ENCODE measurements at regions not wholly inside any gene's neighbourhood (a gene's known extent, or its start where the extent isn't known, plus 50 kb on each side); places are given as distances from the start of the nearest gene placed in this dataset.
"Not testable (repeated sequence)": the region's sequence is repeated elsewhere in the genome, so short reads cannot be mapped to it uniquely, and the experiment has no call there.

DNA sequence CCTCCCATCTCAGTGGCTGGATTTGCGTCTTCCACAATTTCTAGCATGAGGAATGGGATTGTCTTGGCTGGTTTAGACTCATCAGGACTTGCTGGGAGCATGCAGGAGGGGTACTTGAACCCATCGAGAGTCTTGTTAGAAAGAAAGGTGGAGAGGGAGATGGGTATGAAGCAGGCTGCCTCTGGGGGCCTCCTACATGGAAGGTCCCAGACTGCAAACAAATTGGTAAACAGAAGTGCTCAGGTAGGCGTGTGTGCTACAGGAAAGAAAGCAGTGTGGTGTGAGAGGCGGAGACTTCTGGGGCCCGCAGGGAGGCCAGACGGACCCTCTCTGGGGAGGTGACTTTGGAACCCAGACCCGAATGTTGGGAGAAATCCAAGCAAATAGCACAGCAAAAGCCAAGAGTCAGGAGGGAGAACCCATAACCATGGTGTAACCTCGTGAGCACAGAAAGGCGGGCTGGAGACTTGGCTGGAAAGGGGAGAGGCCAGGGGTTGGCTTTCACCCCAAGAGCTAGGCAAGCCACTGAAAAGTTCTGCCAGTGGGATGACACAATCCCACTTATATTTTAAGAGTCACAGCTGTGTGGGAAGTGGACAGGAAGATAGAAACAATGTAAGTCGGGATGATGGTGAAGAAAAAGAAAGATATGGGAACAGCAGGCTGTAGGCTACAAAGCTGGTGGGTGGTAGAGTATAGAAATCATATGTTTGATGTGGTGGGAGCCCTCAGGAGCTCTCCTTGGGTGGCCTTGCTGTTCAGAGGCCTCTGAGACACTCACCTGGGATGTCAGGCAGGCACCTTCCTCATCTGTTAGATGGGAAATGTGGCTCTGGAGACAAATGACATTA lies 130.1 kb upstream of the PRR20G start:
- no peak for DNase-seq

DNA sequence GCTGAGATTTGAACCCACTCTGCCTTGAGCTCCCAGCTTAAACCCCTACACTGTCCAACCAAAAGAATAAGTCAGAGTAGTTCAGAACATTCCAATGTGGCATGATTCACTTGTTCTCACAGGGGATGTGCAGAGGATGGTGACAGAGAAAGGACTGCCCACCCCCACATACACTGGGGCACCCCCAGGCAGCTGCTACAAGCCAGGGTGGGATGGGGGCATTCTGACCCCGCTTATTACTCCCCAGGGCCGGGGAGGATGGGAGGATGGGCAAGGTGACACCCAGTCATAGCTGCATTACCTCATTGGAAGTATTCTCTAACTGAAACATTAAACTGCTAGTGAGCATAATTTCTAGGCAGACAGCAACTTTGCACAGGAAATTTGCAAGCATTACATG lies 126.0 kb upstream of the PRR20G start:
- DNase-seq, result no peak

DNA sequence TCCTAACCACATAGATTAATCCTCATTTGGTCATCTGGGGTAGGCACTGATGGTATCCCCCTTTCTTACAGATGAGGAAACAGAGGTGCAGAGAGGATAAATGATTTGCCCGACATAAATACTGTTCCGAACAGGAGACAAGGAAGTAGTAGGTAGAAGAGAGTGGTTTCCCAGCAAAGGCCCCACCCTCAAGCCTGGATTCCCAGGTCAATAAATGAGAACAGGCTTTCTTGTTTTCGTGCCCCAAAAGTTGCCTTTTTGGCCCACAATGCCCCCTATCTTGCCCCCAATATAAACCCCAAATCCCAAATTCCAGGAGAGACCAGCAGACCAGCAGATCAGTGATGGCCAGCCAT lies 125.5 kb upstream of the PRR20G start:
- no peak for DNase-seq

- DNase-seq, result peak; percentile 2 to 6
These were observed 124.9 kb upstream of the PRR20G start for GRCh38 chr3:127412578-127413317.

DNA sequence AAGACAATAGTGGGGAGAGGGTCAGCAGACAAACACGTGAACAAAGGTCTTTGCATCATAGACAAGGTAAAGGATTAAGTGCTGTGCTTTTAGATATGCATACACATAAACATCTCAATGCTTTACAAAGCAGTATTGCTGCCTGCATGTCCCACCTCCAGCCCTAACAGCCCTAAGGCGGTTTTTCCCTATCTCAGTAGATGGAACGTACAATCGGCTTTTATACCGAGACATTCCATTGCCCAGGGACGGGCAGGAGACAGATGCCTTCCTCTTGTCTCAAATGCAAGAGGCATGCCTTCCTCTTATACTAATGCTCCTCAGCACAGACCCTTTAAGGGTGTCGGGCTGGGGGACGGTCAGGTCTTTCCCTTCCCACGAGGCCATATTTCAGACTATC lies 124.0 kb upstream of the PRR20G start:
- DNase-seq, result not testable (repeated sequence)

DNA sequence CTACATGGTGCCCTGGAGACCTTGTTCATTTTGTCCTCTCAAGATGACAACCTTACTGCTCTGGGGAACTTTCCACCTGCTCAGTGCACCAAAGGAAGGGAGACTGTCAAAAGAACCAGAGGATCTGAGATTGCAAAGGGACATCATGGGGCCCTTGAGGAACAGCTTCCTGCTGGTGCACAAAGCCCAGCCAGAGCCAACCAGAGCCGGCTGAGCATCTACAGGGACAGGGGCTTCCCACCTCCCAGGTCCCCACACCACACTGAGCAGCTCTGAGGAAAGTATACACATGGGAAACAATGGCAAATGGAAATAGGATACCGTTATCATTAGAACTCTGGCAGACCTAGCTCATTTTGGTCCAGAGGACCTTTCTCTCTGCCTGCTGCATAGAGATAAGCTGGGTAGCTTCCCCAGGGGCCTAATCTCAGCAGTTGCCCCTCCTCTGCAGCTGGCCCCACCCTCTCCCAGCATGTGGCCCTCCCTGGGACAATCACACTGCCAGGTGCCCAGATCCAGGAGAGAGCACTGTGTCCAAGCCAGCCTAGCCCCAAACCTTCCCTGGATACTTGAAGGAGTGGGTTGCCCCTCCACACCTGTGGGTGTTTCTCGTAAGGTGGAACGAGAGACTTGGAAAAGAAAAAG lies 123.4 kb upstream of the PRR20G start:
- DNase-seq, result no peak

- no peak for DNase-seq
These were observed 122.8 kb upstream of the PRR20G start for GRCh38 chr3:127410678-127411077.

DNA sequence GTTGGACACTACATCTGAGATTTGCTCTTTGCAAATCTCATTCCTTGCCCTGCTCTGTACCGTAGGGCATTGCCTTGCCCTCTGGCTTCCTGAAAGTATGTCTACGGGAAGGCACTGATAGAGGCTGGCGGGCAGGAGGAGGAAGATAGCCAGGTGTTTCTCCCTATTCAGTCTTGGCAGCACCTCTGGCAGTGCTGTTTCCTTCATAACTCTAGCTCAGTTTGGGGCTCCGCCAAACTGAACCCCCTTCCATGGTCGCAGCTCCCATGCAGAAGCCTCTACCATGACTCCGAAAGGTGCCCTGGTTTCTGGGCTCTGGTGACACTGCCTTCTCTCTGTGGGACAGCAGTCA lies 122.3 kb upstream of the PRR20G start:
- DNase-seq, result no peak

DNA sequence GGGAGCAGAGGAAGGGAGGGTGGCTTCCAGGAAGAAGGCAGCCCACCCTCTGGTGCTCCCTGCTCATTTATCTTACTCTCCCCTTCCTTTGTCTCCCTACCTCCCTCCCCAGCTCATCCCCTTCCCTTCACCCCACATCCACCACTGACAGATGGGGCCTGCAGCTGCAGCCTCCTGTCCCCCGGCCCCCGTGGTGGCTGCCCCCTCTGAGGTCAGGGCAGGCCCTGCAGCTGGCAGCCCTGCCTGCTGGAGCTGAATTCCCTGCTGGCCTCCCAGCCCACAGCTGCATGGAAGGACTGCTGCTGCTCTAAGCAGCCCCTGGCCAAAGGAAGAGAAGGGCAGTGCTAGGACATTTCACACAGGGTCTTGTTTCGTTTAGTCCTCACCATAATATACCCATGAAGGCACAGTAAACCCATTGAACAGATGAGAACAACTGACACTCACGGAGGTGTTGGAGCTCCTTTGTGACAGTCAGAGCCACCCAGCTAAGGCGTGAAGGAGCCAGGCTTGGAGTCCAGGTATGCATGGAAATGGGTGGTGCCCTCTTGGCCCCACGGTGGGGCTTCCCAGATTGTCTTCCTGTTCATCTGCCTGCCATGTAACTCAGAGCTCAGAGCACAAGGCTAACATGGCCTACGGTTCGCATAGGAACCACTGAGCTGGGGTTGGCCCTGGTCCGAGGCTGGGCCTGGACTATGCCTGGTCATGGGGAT lies 121.7 kb upstream of the PRR20G start:
- no peak for DNase-seq

GRCh38 chr3:127408684-127409420 lies 121.0 kb upstream of the PRR20G start:
- DNase-seq, result no peak

GRCh38 chr3:127408022-127408683 lies 120.3 kb upstream of the PRR20G start:
- DNase-seq, result no peak

- no peak for DNase-seq
These were observed 119.4 kb upstream of the PRR20G start for GRCh38 chr3:127407026-127407939.

DNA sequence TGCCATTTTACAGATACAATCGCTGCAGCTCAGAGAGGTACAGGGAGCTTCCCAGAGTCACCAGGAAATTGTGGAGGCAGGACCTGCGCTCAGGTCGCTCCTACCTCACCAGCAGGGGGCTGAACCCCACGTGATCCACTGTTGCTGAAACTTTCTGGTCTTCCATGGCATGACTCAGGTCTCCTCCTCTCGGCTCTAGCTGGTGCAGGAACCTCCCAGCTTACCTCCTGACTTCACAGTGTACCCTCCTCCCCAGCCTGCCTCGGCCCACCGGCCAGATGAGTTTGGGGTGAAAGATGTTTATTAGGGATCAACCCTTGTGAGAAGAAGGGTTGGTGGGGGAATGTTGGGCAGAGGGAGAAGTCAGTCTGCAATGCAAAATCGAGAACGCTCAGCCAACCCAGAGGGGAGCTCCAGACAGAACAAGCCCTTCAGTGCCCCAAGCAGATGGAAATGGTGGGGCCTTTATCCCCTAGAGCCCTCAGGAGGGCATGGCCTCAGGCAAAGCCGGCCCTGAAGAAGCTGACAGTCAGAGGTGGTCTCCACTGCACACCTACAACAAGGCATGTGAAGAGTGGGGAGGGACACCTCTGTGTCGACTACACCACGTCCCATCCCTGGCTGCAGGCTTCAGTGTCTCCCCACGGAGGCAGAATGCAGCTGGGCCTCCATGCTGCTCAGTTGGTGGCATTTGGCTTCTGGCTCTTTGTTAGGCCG lies 118.6 kb upstream of the PRR20G start:
- no peak for DNase-seq

GRCh38 chr3:127405791-127406190 lies 117.9 kb upstream of the PRR20G start:
- DNase-seq, result no peak

DNA sequence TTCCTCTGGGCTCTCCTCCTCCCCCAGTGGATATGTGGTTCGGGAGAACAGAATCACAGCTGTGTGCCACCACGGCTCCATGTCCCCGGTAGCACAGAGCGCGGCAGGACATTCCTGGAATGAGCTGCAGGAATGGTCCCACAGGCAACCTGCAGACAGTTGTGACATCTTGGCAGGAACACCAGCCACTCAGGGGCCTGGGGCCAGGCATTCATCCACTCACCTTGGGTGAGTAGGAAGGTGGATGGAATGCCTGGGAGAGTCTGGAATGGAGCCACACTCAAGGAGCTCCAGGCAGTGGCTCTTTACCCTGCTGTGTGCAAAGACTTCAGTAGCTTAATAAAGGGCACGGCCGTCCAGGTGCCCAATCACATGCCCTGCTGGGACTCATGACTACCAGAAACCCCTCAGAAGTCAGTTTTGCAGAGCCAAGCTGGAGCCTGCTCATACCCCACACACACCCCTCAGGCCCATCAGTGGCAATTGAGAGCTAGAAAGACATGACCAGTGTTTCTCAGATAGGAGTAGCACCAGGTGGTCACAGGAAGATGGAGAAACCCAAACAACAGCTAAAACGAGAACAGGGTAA lies 117.3 kb upstream of the PRR20G start:
- DNase-seq, result no peak

DNA sequence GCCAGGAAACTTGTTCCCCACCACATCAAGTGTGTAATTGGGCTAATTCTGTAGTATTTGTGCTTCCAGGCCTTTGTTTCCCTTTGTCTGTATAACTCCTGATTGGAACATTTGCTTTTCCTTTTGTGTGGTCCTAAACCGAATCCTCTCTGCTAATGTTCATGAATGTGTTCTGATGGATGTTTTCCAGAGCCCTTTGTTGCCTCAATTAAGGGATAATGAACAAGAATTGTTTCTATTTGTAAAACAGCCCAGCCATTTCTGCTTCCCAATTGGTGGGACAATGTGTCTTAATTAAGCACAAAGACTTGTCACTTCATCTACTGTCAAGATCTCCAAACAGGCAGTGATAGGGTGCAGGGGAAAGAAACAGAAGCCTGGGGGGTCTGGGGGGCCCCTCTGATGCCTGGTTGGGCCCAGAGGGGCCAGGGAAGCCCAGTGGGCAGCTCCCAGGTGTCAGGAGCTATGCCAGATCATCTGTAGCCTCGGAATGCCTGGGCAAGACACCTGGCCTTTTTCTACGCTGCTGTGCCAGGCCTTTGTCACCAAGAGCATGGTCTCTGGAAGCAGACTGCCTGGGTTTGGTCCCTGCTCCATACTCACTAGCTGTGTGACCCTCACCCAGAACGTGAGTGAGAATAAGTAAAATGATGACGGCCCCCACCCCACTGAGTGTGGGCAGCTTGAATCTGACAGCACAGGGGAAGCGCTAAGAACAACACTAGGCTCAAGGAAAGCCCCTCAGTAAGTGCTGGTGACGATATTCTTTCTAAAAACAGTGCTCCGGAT lies 116.6 kb upstream of the PRR20G start:
- DNase-seq, result no peak

DNA sequence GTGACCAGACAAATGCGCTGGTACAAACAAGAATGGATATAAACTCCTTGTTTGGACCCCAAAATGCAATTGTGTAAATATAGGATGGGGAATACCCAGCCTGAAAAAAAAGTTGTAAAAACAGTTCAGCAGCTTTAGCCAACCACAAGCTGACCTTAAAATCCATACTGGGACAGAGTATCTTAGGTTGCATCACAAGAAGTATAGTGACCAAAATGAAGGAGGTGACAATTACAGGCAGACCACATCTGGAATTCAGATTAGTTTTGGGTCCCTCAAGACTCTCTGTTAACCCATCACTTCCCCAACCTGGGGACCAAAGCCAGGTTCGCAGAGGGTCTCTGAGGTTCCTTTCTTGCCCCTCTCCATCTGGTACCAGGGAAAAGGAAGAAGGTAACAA lies 115.9 kb upstream of the PRR20G start:
- no peak for DNase-seq

GRCh38 chr3:127399154-127399553 lies 111.3 kb upstream of the PRR20G start:
- DNase-seq, result no peak

- no peak for DNase-seq
These were observed 108.6 kb upstream of the PRR20G start for GRCh38 chr3:127396473-127396872.
